ENCODE measurements at regions not wholly inside any gene's neighbourhood (a gene's known extent, or its start where the extent isn't known, plus 50 kb on each side); places are given as distances from the start of the nearest gene placed in this dataset.

GRCh38 chr4:11496351-11496829 lies 67.7 kb upstream of the HS3ST1 start:
- TF ChIP-seq, protein P1, sequence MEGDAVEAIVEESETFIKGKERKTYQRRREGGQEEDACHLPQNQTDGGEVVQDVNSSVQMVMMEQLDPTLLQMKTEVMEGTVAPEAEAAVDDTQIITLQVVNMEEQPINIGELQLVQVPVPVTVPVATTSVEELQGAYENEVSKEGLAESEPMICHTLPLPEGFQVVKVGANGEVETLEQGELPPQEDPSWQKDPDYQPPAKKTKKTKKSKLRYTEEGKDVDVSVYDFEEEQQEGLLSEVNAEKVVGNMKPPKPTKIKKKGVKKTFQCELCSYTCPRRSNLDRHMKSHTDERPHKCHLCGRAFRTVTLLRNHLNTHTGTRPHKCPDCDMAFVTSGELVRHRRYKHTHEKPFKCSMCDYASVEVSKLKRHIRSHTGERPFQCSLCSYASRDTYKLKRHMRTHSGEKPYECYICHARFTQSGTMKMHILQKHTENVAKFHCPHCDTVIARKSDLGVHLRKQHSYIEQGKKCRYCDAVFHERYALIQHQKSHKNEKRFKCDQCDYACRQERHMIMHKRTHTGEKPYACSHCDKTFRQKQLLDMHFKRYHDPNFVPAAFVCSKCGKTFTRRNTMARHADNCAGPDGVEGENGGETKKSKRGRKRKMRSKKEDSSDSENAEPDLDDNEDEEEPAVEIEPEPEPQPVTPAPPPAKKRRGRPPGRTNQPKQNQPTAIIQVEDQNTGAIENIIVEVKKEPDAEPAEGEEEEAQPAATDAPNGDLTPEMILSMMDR (IDR thresholded peaks at IDR 0.05; ENCODE audit: insufficient read depth, low read length), result no peak
- DNase-seq (ENCODE audit: low read depth), result peak; percentile 35
- no peak overlapping the region for H3K4me3 ChIP-seq (ENCODE audit: low read depth, low read length)

DNA sequence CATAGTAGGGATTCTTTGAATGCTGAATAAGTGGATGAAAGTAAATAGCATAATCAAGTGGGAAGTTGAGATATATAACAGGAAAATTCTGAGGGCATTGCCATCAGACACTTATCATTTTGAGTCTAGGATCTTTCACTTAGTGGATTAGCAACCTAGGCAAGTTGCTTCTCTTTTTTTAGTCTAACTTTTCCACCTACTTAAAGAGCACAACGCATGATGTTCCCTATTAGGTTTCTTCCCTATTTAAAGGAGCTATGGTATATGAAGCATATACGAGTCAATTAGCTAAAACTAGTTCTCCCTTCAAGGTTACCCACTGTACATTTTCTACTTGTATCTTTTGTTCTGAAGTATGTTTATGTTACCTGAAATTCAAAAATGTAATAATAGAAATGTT lies 67.1 kb upstream of the HS3ST1 start:
- H3K4me3 ChIP-seq (ENCODE audit: low read depth, low read length), result no peak overlapping the region
- TF ChIP-seq, protein P1 (IDR thresholded peaks at IDR 0.05; ENCODE audit: insufficient read depth, low read length), result no peak
- no peak for DNase-seq (ENCODE audit: low read depth)

DNA sequence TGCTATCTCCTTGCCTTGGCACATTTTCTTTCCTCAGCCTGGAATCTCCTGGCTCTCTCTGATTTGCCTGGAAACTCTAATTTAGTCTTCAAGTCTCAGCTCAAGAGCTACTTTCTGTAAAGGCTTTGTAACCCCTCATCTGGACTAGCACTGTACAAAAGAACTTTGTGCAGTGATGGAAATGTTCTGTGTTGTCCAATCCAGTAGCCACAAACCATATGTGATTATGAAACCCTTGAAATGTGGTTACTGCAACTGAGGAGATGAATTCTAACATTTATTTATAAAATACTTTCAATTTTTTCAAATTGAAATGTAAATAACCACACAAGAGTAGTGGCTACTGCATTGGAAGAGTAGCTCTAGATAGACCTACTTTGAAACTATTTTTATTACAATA lies 66.6 kb upstream of the HS3ST1 start:
- no peak overlapping the region for H3K4me3 ChIP-seq (ENCODE audit: low read depth, low read length)
- TF ChIP-seq, protein P1 (IDR thresholded peaks at IDR 0.05; ENCODE audit: insufficient read depth, low read length), result no peak
- no peak for DNase-seq (ENCODE audit: low read depth)

GRCh38 chr4:11494232-11494631 lies 65.5 kb upstream of the HS3ST1 start:
- no peak for DNase-seq (ENCODE audit: low read depth)
- TF ChIP-seq, protein P1 (IDR thresholded peaks at IDR 0.05; ENCODE audit: insufficient read depth, low read length), result no peak
- H3K4me3 ChIP-seq (ENCODE audit: low read depth, low read length), result no peak overlapping the region

GRCh38 chr4:11489453-11490083 lies 60.9 kb upstream of the HS3ST1 start:
- no peak for DNase-seq (ENCODE audit: low read depth)
- TF ChIP-seq, protein P1 (IDR thresholded peaks at IDR 0.05; ENCODE audit: insufficient read depth, low read length), result no peak
- no peak overlapping the region for H3K4me3 ChIP-seq (ENCODE audit: low read depth, low read length)

GRCh38 chr4:11488657-11489452 lies 60.2 kb upstream of the HS3ST1 start:
- peak; percentile 56 for DNase-seq (ENCODE audit: low read depth)
- TF ChIP-seq, protein P1 (IDR thresholded peaks at IDR 0.05; ENCODE audit: insufficient read depth, low read length), result no peak
- no peak overlapping the region for H3K4me3 ChIP-seq (ENCODE audit: low read depth, low read length)
